PC-9 (cell line): ENCODE measurements at regions not wholly inside any gene's neighbourhood (a gene's known extent, or its start where the extent isn't known, plus 50 kb on each side); places are given as distances from the start of the nearest gene placed in this dataset.

Experiments
- EZH2 ChIP-seq: fragments of 200-600 bp; sonication (generic); IDR thresholded peaks from 2 replicates; pipeline ENCODE4 v1.8.0; 2017; ENCODE audit warnings: antibody characterized with exemption, low read depth
- TF ChIP-seq, protein P1 (sequence below): fragments of 200-600 bp; sonication (generic); conservative IDR thresholded peaks from 2 replicates; pipeline ENCODE4 v1.6.1; 2017; ENCODE audit warnings: mixed run types, antibody characterized with exemption, mild to moderate bottlenecking, moderate library complexity

GRCh38 chr12:58347188-58347587, 405.8 kb downstream of the ATP23 start:
- TF ChIP-seq, protein P1, sequence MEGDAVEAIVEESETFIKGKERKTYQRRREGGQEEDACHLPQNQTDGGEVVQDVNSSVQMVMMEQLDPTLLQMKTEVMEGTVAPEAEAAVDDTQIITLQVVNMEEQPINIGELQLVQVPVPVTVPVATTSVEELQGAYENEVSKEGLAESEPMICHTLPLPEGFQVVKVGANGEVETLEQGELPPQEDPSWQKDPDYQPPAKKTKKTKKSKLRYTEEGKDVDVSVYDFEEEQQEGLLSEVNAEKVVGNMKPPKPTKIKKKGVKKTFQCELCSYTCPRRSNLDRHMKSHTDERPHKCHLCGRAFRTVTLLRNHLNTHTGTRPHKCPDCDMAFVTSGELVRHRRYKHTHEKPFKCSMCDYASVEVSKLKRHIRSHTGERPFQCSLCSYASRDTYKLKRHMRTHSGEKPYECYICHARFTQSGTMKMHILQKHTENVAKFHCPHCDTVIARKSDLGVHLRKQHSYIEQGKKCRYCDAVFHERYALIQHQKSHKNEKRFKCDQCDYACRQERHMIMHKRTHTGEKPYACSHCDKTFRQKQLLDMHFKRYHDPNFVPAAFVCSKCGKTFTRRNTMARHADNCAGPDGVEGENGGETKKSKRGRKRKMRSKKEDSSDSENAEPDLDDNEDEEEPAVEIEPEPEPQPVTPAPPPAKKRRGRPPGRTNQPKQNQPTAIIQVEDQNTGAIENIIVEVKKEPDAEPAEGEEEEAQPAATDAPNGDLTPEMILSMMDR = no peak
- no peak for TF ChIP-seq EZH2
